Endothelial cell of umbilical vein (primary cell): ENCODE measurements at regions not wholly inside any gene's neighbourhood (a gene's known extent, or its start where the extent isn't known, plus 50 kb on each side); places are given as distances from the start of the nearest gene placed in this dataset.
A peak's percentile ranks its signal among the peaks of the same experiment; 100 is the strongest.

Source experiments
- BruUV-seq: library from RNA; stranded (reverse); fragments of 400-500 nt; replicated peaks from 2 replicates; lab custom pipeline; 2021; lab: Mats Ljungman, UMichigan
- CTCF ChIA-PET: fragments of 300-600, 350-600 bp; sonication (Branson Sonifier 250); formaldehyde crosslinking; loops from one replicate; lab custom pipeline; 2021; ENCODE audit warnings: antibody characterized with exemption, inconsistent platforms; lab: Charles Lee
- POLR2A ChIA-PET: fragments of 300-600, 350-600 bp; sonication (Branson Sonifier 250); formaldehyde crosslinking; loops from one replicate; lab custom pipeline; 2021; ENCODE audit warnings: antibody characterized with exemption, inconsistent platforms; lab: Charles Lee
- DNase-seq: peaks from one replicate; pipeline ENCODE4 v3.0.0-alpha.2; 2011; ENCODE audit warnings: low read depth, low spot score
- FAIRE-seq: peaks from 2 replicates; lab custom pipeline; 2011; peaks lifted over from hg19 to GRCh38; lab: Jason Lieb, UNC
- H2AFZ ChIP-seq: 2 replicates; pipeline ENCODE4 v1.6.0; 2012; ENCODE audit warnings: low read depth, low read length, control low read depth, inconsistent platforms
- H3K27ac ChIP-seq: 2 replicates; pipeline ENCODE4 v1.5.1; 2011; ENCODE audit warnings: low read depth, mild to moderate bottlenecking, control low read depth, low read length, moderate library complexity; ENCODE audit not compliant: insufficient read depth
- H3K27me3 ChIP-seq, 2 experiments: 2 replicates each; pipeline versions ENCODE4 v1.6.0 to v1.6.1; 2011; ENCODE audit warnings: low read length in 2 of 2, mixed read lengths in 1 of 2; ENCODE audit not compliant: control insufficient read depth in 2 of 2, insufficient read depth in 2 of 2
- H3K36me3 ChIP-seq, 2 experiments: 2 replicates in 1 of 2; 3 replicates in 1 of 2; pipeline ENCODE4 v1.5.1; 2011; ENCODE audit warnings: low read length in 2 of 2, mild to moderate bottlenecking in 1 of 2, moderate library complexity in 1 of 2; ENCODE audit not compliant: control insufficient read depth in 2 of 2, insufficient read depth in 2 of 2; ENCODE audit errors: extremely low read depth in 1 of 2
- H3K4me1 ChIP-seq: 3 replicates; pipeline ENCODE4 v1.5.1; 2011; ENCODE audit warnings: mild to moderate bottlenecking, low read length; ENCODE audit not compliant: control insufficient read depth, insufficient read depth; ENCODE audit errors: extremely low read depth
- H3K4me2 ChIP-seq: 2 replicates; pipeline ENCODE4 v1.6.1; 2011; ENCODE audit warnings: low read length, control low read depth, mixed read lengths; ENCODE audit not compliant: insufficient read depth
- H3K4me3 ChIP-seq, 3 experiments: fragments of 200-600 bp in 1 of 3; sonication (generic), shearing (Covaris generic) in 1 of 3; replicated peaks in 1 of 3; 2 replicates each; pipeline ENCODE4 v1.5.1; 2011 to 2016; ENCODE audit warnings: control low read depth in 3 of 3, low read length in 3 of 3, mild to moderate bottlenecking in 2 of 3, inconsistent platforms in 1 of 3, low read depth in 1 of 3, moderate library complexity in 1 of 3; ENCODE audit not compliant: insufficient read depth in 1 of 3
- H3K79me2 ChIP-seq: 2 replicates; pipeline ENCODE4 v1.6.0; 2012; ENCODE audit warnings: low read length, inconsistent platforms; ENCODE audit not compliant: control insufficient read depth, insufficient read depth
- H3K9ac ChIP-seq: replicated peaks from 2 replicates; pipeline ENCODE3; 2011; ENCODE audit warnings: low read length, control low read depth; ENCODE audit not compliant: insufficient read depth; ENCODE audit errors: extremely low read depth
- H3K9me1 ChIP-seq: replicated peaks from 3 replicates; pipeline ENCODE4 v1.6.0; 2011; ENCODE audit warnings: mild to moderate bottlenecking, low read length; ENCODE audit not compliant: control insufficient read depth, insufficient read depth; ENCODE audit errors: extremely low read depth
- H3K9me3 ChIP-seq: replicated peaks from 2 replicates; pipeline ENCODE4 v1.5.1; 2012; ENCODE audit warnings: low read length, inconsistent platforms; ENCODE audit not compliant: control insufficient read depth, insufficient read depth
- H4K20me1 ChIP-seq: replicated peaks from 2 replicates; pipeline ENCODE3; 2011; ENCODE audit warnings: mild to moderate bottlenecking, low read length; ENCODE audit not compliant: control insufficient read depth, insufficient read depth; ENCODE audit errors: extremely low read depth
- EZH2 ChIP-seq: IDR thresholded peaks from 2 replicates; pipeline ENCODE4 v1.6.1; 2012; ENCODE audit warnings: borderline replicate concordance, low read depth, mild to moderate bottlenecking, moderate library complexity, low read length, inconsistent platforms; ENCODE audit not compliant: severe bottlenecking
- FOS ChIP-seq: IDR thresholded peaks from 2 replicates; pipeline ENCODE4 v1.6.1; 2011; ENCODE audit warnings: mild to moderate bottlenecking, low read length, moderate library complexity, borderline replicate concordance; ENCODE audit not compliant: insufficient read depth
- GATA2 ChIP-seq: IDR thresholded peaks from 2 replicates; pipeline ENCODE4 v1.7.0; 2011; ENCODE audit warnings: low read depth, mild to moderate bottlenecking, moderate library complexity, mixed read lengths, low read length; ENCODE audit not compliant: insufficient read length, insufficient read depth
- JUN ChIP-seq: IDR thresholded peaks from 2 replicates; pipeline ENCODE4 v1.6.1; 2011; ENCODE audit warnings: borderline replicate concordance, low read depth; ENCODE audit not compliant: insufficient read length, insufficient read depth
- MAX ChIP-seq: IDR thresholded peaks from 2 replicates; pipeline ENCODE4 v1.6.1; 2011; ENCODE audit not compliant: insufficient read depth, insufficient read length
- MYC ChIP-seq: IDR thresholded peaks from one replicate; pipeline ENCODE4 v1.6.1; 2011; ENCODE audit warnings: mild to moderate bottlenecking, low read depth, low read length
- POLR2A ChIP-seq: IDR thresholded peaks from 2 replicates; pipeline ENCODE4 v1.6.1; 2012; ENCODE audit warnings: low read depth, mild to moderate bottlenecking, control low read depth, low read length
- POLR2AphosphoS5 ChIP-seq: IDR thresholded peaks from 2 replicates; pipeline ENCODE4 v1.6.1; 2012; ENCODE audit warnings: low read depth, mild to moderate bottlenecking, control low read depth, low read length, moderate library complexity; ENCODE audit not compliant: insufficient read depth
- dilution Hi-C: fragments of 300-500 bp; cut with MboI; formaldehyde crosslinking; loops from one replicate; pipeline ENCODE4 v1.15.0; 2019; ENCODE audit warnings: low sequenced_read_pairs; ENCODE audit not compliant: extremely low pct_ligation_motif_present
- intact Hi-C: fragments of 100-400 bp; cut with micrococcal nuclease; formaldehyde crosslinking; loops from one replicate; pipeline ENCODE4 v1.10.0; 2022

- H3K9me1 ChIP-seq: no peaks in the 10 kb centered on the region
- H2AFZ ChIP-seq: peak overlapping the region; percentile 39
- dilution Hi-C loops: no loop called here
- no peaks in the 10 kb centered on the region for H3K9me3 ChIP-seq
- H3K4me3 ChIP-seq: no peak overlapping the region
- no peaks in the 10 kb centered on the region for H3K27me3 ChIP-seq
- no peaks in the 10 kb centered on the region for H3K79me2 ChIP-seq
- H3K9ac ChIP-seq: no peak overlapping the region
- POLR2A ChIA-PET: no interaction called here
- CTCF ChIA-PET: no interaction called here
- BruUV-seq: no TSS peak
- no peak for TF ChIP-seq EZH2
- no peak for TF ChIP-seq MYC
- no peak for TF ChIP-seq FOS
- TF ChIP-seq JUN: no peak
- no peak for TF ChIP-seq MAX
- no peak for TF ChIP-seq GATA2
- TF ChIP-seq POLR2AphosphoS5: no peak
- TF ChIP-seq POLR2A: no peak
- H3K4me1 ChIP-seq: no peaks in the 10 kb centered on the region
- no peak for DNase-seq
- no peak overlapping the region for H3K4me2 ChIP-seq
- no peaks in the 10 kb centered on the region for H4K20me1 ChIP-seq
- no peak overlapping the region for H3K27ac ChIP-seq
- no peak for FAIRE-seq
- intact Hi-C loops: no loop called here
- no peaks in the 10 kb centered on the region for H3K36me3 ChIP-seq
Observed at GRCh38 chr13:59230484-59231264, 933.1 kb downstream of the DIAPH3 start.
